Tibial artery (tissue), 4 donors: ENCODE measurements at regions not wholly inside any gene's neighbourhood (a gene's known extent, or its start where the extent isn't known, plus 50 kb on each side); places are given as distances from the start of the nearest gene placed in this dataset.
A peak's percentile ranks its signal among the peaks of the same experiment; 100 is the strongest.

Experiments used
- DNase-seq, 2 donors: peaks; one replicate each; pipeline ENCODE4 v3.0.0-alpha.2; 2019
- H3K27ac ChIP-seq, 2 donors: fragments of 200-600 bp; sonication (generic) in 1 of 2; 1 replicate in 1 of 2; 2 replicates in 1 of 2; pipeline ENCODE4 v1.5.1; 2018 to 2019; ENCODE audit warnings: mild to moderate bottlenecking in 1 of 2
- H3K27me3 ChIP-seq, 2 donors: fragments of 200-600 bp; sonication (generic) in 1 of 2; one replicate each; pipeline versions ENCODE4 v1.5.1 to v1.6.0; 2016 to 2019
- H3K36me3 ChIP-seq, 3 donors: fragments of 200-600 bp; sonication (generic) in 2 of 3; one replicate each; pipeline ENCODE4 v1.5.1; 2016 to 2019; ENCODE audit warnings: mild to moderate bottlenecking in 2 of 3
- H3K4me1 ChIP-seq, 4 donors: fragments of 200-600 bp; sonication (generic) in 2 of 4; 1 replicate in 3 of 4; 2 replicates in 1 of 4; pipeline ENCODE4 v1.5.1; 2016 to 2019
- H3K4me3 ChIP-seq, 2 donors: fragments of 200-600 bp; sonication (generic) in 1 of 2; 1 replicate in 1 of 2; 2 replicates in 1 of 2; pipeline ENCODE4 v1.5.1; 2018 to 2019; ENCODE audit warnings: mild to moderate bottlenecking in 2 of 2
- H3K9me3 ChIP-seq, 3 donors: fragments of 200-600 bp; sonication (generic) in 1 of 3; one replicate each; pipeline ENCODE4 v1.5.1; 2016 to 2019
- CTCF ChIP-seq, 2 experiments: fragments of 200-600 bp in 1 of 2; fragments of 450-650 bp in 1 of 2; IDR thresholded peaks; one replicate each; pipeline ENCODE4 v1.5.1; 2017 to 2019; ENCODE audit warnings: antibody characterized with exemption in 2 of 2, mild to moderate bottlenecking in 1 of 2, moderate library complexity in 1 of 2
- intact Hi-C: fragments of 100-400 bp; cut with DNase I; formaldehyde crosslinking; loops from one replicate; pipeline ENCODE4 v1.15.0; 2023; ENCODE audit warnings: low total_unique reads

- Histone ChIP-seq H3K36me3 (no peaks in the 10 kb centered on the region), H3K27me3 (no peaks in the 10 kb centered on the region), H3K9me3 (no peaks in the 10 kb centered on the region), H3K27ac (no peak overlapping the region), H3K4me3 (no peak overlapping the region), H3K4me1 (no peaks in the 10 kb centered on the region)
- no peak for DNase-seq
- peak; percentile 46 to 65 for TF ChIP-seq CTCF (IDR thresholded peaks at IDR 0.05)
- intact Hi-C loops: no loop called here
Observed at GRCh38 chr12:61993734-61994345, 266.4 kb upstream of the USP15 start.

- no peak overlapping the region for H3K4me3 ChIP-seq
Observed at GRCh38 chr12:61996717-61997116, 263.5 kb upstream of the USP15 start.

DNA sequence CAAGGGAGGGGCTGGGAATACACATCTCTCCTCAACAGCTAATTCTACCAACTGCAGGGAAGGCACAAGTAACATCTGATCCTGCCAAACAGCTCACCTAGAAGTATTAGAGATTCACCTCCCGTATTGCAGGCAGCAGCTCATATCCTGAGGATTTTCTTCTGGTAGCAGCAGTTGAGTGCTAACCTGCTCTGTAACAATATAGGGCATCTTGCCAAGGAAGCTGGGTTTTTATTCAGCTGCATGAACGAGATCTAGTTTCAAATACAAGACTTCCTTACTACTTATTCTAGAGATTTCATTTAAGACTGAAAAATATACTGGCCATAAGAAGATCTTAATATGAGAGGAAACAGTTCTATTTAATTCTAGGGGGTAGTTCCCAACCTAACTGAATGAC, 261.4 kb upstream of the USP15 start:
- no peak for DNase-seq
- no peaks in the 10 kb centered on the region for H3K27me3 ChIP-seq
- H3K36me3 ChIP-seq: no peaks in the 10 kb centered on the region
- H3K27ac ChIP-seq: no peak overlapping the region
- H3K4me3 ChIP-seq: no peak overlapping the region
- no peak for TF ChIP-seq CTCF (IDR thresholded peaks at IDR 0.05)
- intact Hi-C loops: no loop called here
- H3K9me3 ChIP-seq: no peaks in the 10 kb centered on the region
- H3K4me1 ChIP-seq: no peaks in the 10 kb centered on the region

More at GRCh38 chr12:61996717-61997116, 263.5 kb upstream of the USP15 start:
- Histone ChIP-seq H3K36me3 (no peaks in the 10 kb centered on the region), H3K4me1 (no peaks in the 10 kb centered on the region), H3K9me3 (no peaks in the 10 kb centered on the region), H3K27ac (no peak overlapping the region), H3K27me3 (no peaks in the 10 kb centered on the region)
- intact Hi-C loops: no loop called here
- TF ChIP-seq CTCF (IDR thresholded peaks at IDR 0.05): no peak
- DNase-seq: no peak

GRCh38 chr12:61999311-61999710, 260.9 kb upstream of the USP15 start:
- Histone ChIP-seq H3K4me3 (no peak overlapping the region), H3K27me3 (no peaks in the 10 kb centered on the region), H3K27ac (no peak overlapping the region), H3K9me3 (no peaks in the 10 kb centered on the region), H3K4me1 (no peaks in the 10 kb centered on the region), H3K36me3 (no peaks in the 10 kb centered on the region)
- intact Hi-C loops: no loop called here
- TF ChIP-seq CTCF (IDR thresholded peaks at IDR 0.05): no peak
- no peak for DNase-seq

GRCh38 chr12:62001424-62001823, 258.8 kb upstream of the USP15 start:
- Histone ChIP-seq H3K36me3 (no peaks in the 10 kb centered on the region), H3K4me1 (no peaks in the 10 kb centered on the region), H3K27me3 (no peaks in the 10 kb centered on the region), H3K4me3 (no peak overlapping the region), H3K9me3 (no peaks in the 10 kb centered on the region), H3K27ac (no peak overlapping the region)
- DNase-seq: no peak
- TF ChIP-seq CTCF (IDR thresholded peaks at IDR 0.05): no peak
- intact Hi-C loops: no loop called here

DNA sequence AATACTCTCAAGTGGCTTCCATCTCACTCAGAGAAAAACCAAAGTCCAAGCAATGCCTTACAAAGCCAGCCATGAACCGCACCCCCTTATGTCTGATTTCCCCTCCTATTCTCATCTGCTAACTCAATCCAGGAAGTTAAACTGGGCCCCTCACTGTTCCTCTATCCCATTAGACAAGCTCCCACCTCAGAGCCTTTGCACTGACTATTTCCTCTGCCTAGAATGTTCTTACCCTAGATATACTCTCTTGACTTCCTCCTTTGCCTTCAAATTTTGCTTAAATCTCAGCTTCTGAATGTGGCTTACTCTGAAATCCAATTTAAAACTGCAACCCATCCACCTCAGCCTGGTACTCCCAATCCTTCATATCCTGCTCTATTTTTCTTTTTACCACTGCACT, 257.0 kb upstream of the USP15 start:
- Histone ChIP-seq H3K27ac (no peak overlapping the region), H3K9me3 (no peaks in the 10 kb centered on the region), H3K27me3 (no peaks in the 10 kb centered on the region), H3K36me3 (no peaks in the 10 kb centered on the region), H3K4me3 (no peak overlapping the region), H3K4me1 (no peaks in the 10 kb centered on the region)
- no peak for TF ChIP-seq CTCF (IDR thresholded peaks at IDR 0.05)
- intact Hi-C loops: no loop called here
- no peak for DNase-seq
